IMR-90 (cell line): ENCODE measurements at regions not wholly inside any gene's neighbourhood (a gene's known extent, or its start where the extent isn't known, plus 50 kb on each side); places are given as distances from the start of the nearest gene placed in this dataset.

Source experiments
- ATAC-seq: fragments of 200-7000 bp; cut with Tn5 transposase; 2 replicates; pipeline ENCODE4 v1.9.1; 2020; ENCODE audit warnings: low read depth, mild to moderate bottlenecking, moderate library complexity
- BruUV-seq: library from RNA; stranded (reverse); fragments of 400-500 nt; replicated peaks from 2 replicates; lab custom pipeline; 2021; lab: Mats Ljungman, UMichigan
- CTCF ChIA-PET: fragments of 300-600 bp; formaldehyde crosslinking; extraction: SDS; loops from one replicate; lab custom pipeline; 2021; ENCODE audit warnings: antibody characterized with exemption; lab: Yijun Ruan, JAX
- POLR2A ChIA-PET: fragments of 300-600 bp; sonication (Branson Sonifier 250); formaldehyde crosslinking; loops from one replicate; lab custom pipeline; 2022; ENCODE audit warnings: antibody characterized with exemption; ENCODE audit not compliant: unreplicated experiment; lab: Charles Lee
- DNase-seq: peaks from one replicate; pipeline ENCODE4 v3.0.0; 2013
- H2AFZ ChIP-seq: replicated peaks from 2 replicates; pipeline ENCODE3; 2013; ENCODE audit warnings: low read length, mild to moderate bottlenecking; ENCODE audit not compliant: poor library complexity
- H2AK5ac ChIP-seq: 2 replicates; pipeline ENCODE4 v1.6.1; 2013; ENCODE audit warnings: low read depth, low read length, inconsistent platforms
- H2AK9ac ChIP-seq: replicated peaks from 2 replicates; pipeline ENCODE3; 2013; ENCODE audit warnings: mild to moderate bottlenecking, low read depth, low read length, moderate library complexity; ENCODE audit not compliant: poor library complexity
- H2BK120ac ChIP-seq: 2 replicates; pipeline ENCODE4 v1.6.1; 2013; ENCODE audit warnings: low read depth, low read length, inconsistent platforms
- H2BK15ac ChIP-seq: 3 replicates; pipeline ENCODE4 v1.6.1; 2013; ENCODE audit warnings: low read depth, low read length, inconsistent platforms
- H2BK20ac ChIP-seq: 2 replicates; pipeline ENCODE4 v1.6.1; 2013; ENCODE audit warnings: low read depth, mild to moderate bottlenecking, inconsistent platforms, low read length, moderate library complexity
- H2BK5ac ChIP-seq: 2 replicates; pipeline ENCODE4 v1.6.1; 2013; ENCODE audit warnings: mild to moderate bottlenecking, low read depth, low read length, inconsistent platforms; ENCODE audit not compliant: poor library complexity, severe bottlenecking
- H3K14ac ChIP-seq: replicated peaks from 2 replicates; pipeline ENCODE4 v1.6.1; 2013; ENCODE audit warnings: low read depth, low read length, inconsistent platforms
- H3K18ac ChIP-seq: 2 replicates; pipeline ENCODE4 v1.6.1; 2013; ENCODE audit warnings: low read depth, low read length, control low read depth
- H3K23ac ChIP-seq: 2 replicates; pipeline ENCODE4 v1.6.1; 2013; ENCODE audit warnings: low read depth, low read length, inconsistent platforms
- H3K27ac ChIP-seq: 2 replicates; pipeline ENCODE4 v1.5.1; 2013; ENCODE audit warnings: mild to moderate bottlenecking, control low read depth, low read length; ENCODE audit not compliant: insufficient read depth
- H3K27me3 ChIP-seq: 2 replicates; pipeline ENCODE4 v1.6.1; 2013; ENCODE audit warnings: low read length; ENCODE audit not compliant: control insufficient read depth, insufficient read depth
- H3K36me3 ChIP-seq: 2 replicates; pipeline ENCODE4 v1.6.1; 2013; ENCODE audit warnings: low read length, mixed read lengths; ENCODE audit not compliant: control insufficient read depth, insufficient read depth
- H3K4ac ChIP-seq: 2 replicates; pipeline ENCODE4 v1.6.1; 2013; ENCODE audit warnings: low read depth, low read length, inconsistent platforms
- H3K4me1 ChIP-seq: 2 replicates; pipeline ENCODE4 v1.6.1; 2013; ENCODE audit warnings: low read length, mixed read lengths; ENCODE audit not compliant: control insufficient read depth, insufficient read depth
- H3K4me2 ChIP-seq: 2 replicates; pipeline ENCODE4 v1.6.1; 2013; ENCODE audit warnings: low read depth, mild to moderate bottlenecking, control low read depth, low read length, moderate library complexity
- H3K4me3 ChIP-seq: 2 replicates; pipeline ENCODE4 v1.5.1; 2013; ENCODE audit warnings: low read depth, mild to moderate bottlenecking, control low read depth, low read length, moderate library complexity; ENCODE audit not compliant: insufficient read depth
- H3K56ac ChIP-seq: 2 replicates; pipeline ENCODE4 v1.6.1; 2013; ENCODE audit warnings: low read length, inconsistent platforms; ENCODE audit not compliant: insufficient read depth; ENCODE audit errors: extremely low read depth
- H3K79me1 ChIP-seq, 2 experiments: 2 replicates each; pipeline ENCODE4 v1.6.1; 2013; ENCODE audit warnings: low read length in 2 of 2, inconsistent platforms in 1 of 2, low read depth in 1 of 2
- H3K9ac ChIP-seq: 2 replicates; pipeline ENCODE4 v1.6.1; 2013; ENCODE audit warnings: low read depth, low read length, control low read depth
- H3K9me1 ChIP-seq: 2 replicates; pipeline ENCODE4 v1.6.1; 2013; ENCODE audit warnings: low read length, inconsistent platforms; ENCODE audit not compliant: insufficient read depth
- H3K9me3 ChIP-seq: 2 replicates; pipeline ENCODE4 v1.6.1; 2013; ENCODE audit warnings: low read length; ENCODE audit not compliant: control insufficient read depth, insufficient read depth
- H4K20me1 ChIP-seq: 2 replicates; pipeline ENCODE4 v1.6.1; 2013; ENCODE audit warnings: low read length, inconsistent platforms; ENCODE audit not compliant: insufficient read depth
- H4K5ac ChIP-seq: 2 replicates; pipeline ENCODE4 v1.6.1; 2013; ENCODE audit warnings: mild to moderate bottlenecking, low read depth, low read length, control low read depth
- H4K8ac ChIP-seq, 2 experiments: 2 replicates each; pipeline ENCODE4 v1.6.1; 2013; ENCODE audit warnings: low read depth in 2 of 2, low read length in 2 of 2, control low read depth in 1 of 2, inconsistent platforms in 1 of 2
- H4K91ac ChIP-seq: 2 replicates; pipeline ENCODE4 v1.6.1; 2013; ENCODE audit warnings: low read depth, low read length, inconsistent platforms; ENCODE audit not compliant: insufficient read depth
- BHLHE40 ChIP-seq: fragments of 150-350 bp; IDR thresholded peaks from 2 replicates; pipeline ENCODE4 v1.6.1; 2016; ENCODE audit warnings: mild to moderate bottlenecking, low read depth, low read length
- ELK1 ChIP-seq: fragments of 150-350 bp; IDR thresholded peaks from 2 replicates; pipeline ENCODE4 v1.6.1; 2016; ENCODE audit warnings: low read depth, mild to moderate bottlenecking, low read length, moderate library complexity, borderline replicate concordance
- SMC3 ChIP-seq: fragments of 150-350 bp; IDR thresholded peaks from 2 replicates; pipeline ENCODE4 v1.6.1; 2016; ENCODE audit warnings: low read depth, mild to moderate bottlenecking, antibody characterized with exemption, low read length, moderate library complexity
- USF2 ChIP-seq: fragments of 150-350 bp; IDR thresholded peaks from 2 replicates; pipeline ENCODE4 v1.6.1; 2017; ENCODE audit warnings: mild to moderate bottlenecking, antibody characterized with exemption, low read length, low read depth
- WGBS, 2 experiments: methylation state at CpG; one replicate each; pipeline versions ENCODE4 v1.1.5 to v1.1.7; 2013; ENCODE audit warnings: missing lambda C conversion rate in 2 of 2; ENCODE audit not compliant: insufficient read length in 1 of 2; ENCODE audit errors: extremely low coverage in 2 of 2; 5-methylcytosine and 5-hydroxymethylcytosine counted together
- dilution Hi-C: fragments of 300-500 bp; cut with HindIII; formaldehyde crosslinking; loops from one replicate; pipeline ENCODE4 v1.14.3; 2018; ENCODE audit warnings: low sequenced_read_pairs; ENCODE audit not compliant: unreplicated experiment
- in situ Hi-C: fragments of 300-500 bp; cut with MboI; formaldehyde crosslinking; loops from 3 replicates; pipeline ENCODE4 v1.14.3; 2019; ENCODE audit warnings: low sequenced_read_pairs, inconsistent platforms, mixed read lengths
- intact Hi-C: fragments of 100-400 bp; cut with micrococcal nuclease; formaldehyde crosslinking; loops from 2 replicates; pipeline ENCODE4 v1.10.0; 2022

GRCh38 chr1:5727871-5728643 is 264.2 kb downstream of the NPHP4 start:
- DNase-seq (no peak), ATAC-seq (no peak)
- no TSS peak for BruUV-seq
- intact Hi-C loops, result no loop called here
- Histone ChIP-seq H3K4me2 (no peak overlapping the region), H3K27me3 (no peaks in the 10 kb centered on the region), H2AK9ac (no peak overlapping the region), H2BK5ac (no peak overlapping the region), H2AFZ (no peak overlapping the region), H2BK15ac (no peak overlapping the region), H3K9me3 (peaks cover 43% of the 10 kb centered on the region), H3K79me1 (no peaks in the 10 kb centered on the region), H3K4me3 (no peak overlapping the region), H3K36me3 (no peaks in the 10 kb centered on the region), H3K23ac (no peak overlapping the region), H4K91ac (no peak overlapping the region), H3K4me1 (no peaks in the 10 kb centered on the region), H3K9me1 (no peaks in the 10 kb centered on the region), H4K5ac (no peak overlapping the region), H2AK5ac (no peak overlapping the region), H3K9ac (no peak overlapping the region), H4K20me1 (no peaks in the 10 kb centered on the region), H3K56ac (no peak overlapping the region), H2BK20ac (no peak overlapping the region), H3K27ac (no peak overlapping the region), H3K4ac (no peak overlapping the region), H2BK120ac (no peak overlapping the region), H3K18ac (no peak overlapping the region), H4K8ac (no peak overlapping the region), H3K14ac (no peak overlapping the region)
- ChIA-PET CTCF (no interaction called here), POLR2A (no interaction called here)
- in situ Hi-C loops, result no loop called here
- TF ChIP-seq ELK1 (no peak), SMC3 (no peak), USF2 (no peak), BHLHE40 (no peak)
- dilution Hi-C loops, result no loop called here
- WGBS, 2 experiments, result 65% methylated on average over 4 of the region's 17 CpGs; no CpG with 5 or more reads in 1 of the 2 experiments
